Mammary epithelial cell (primary cell): ENCODE measurements at regions not wholly inside any gene's neighbourhood (a gene's known extent, or its start where the extent isn't known, plus 50 kb on each side); places are given as distances from the start of the nearest gene placed in this dataset.

Experiments
- CTCF ChIP-seq, 2 donors: IDR thresholded peaks in 1 of 2; conservative IDR thresholded peaks in 1 of 2; 2 replicates each; pipeline ENCODE4 v1.5.1; 2011 to 2012; ENCODE audit warnings: inconsistent platforms in 2 of 2, low read length in 2 of 2, mild to moderate bottlenecking in 2 of 2, control low read depth in 1 of 2, low read depth in 1 of 2; ENCODE audit not compliant: insufficient read depth in 1 of 2; ENCODE audit errors: extremely low read depth in 1 of 2
- EZH2 ChIP-seq: IDR thresholded peaks from 2 replicates; pipeline ENCODE4 v1.6.1; 2012; ENCODE audit warnings: low read length, inconsistent platforms, borderline replicate concordance

GRCh38 chr3:164741869-164742268 lies 336.4 kb downstream of the SI start:
- TF ChIP-seq CTCF (conservative IDR thresholded peaks at IDR 0.05 in 1 of 2, IDR thresholded peaks at IDR 0.05 in 1 of 2; ENCODE audit: extremely low read depth in 1 of 2, insufficient read depth in 1 of 2, low read depth in 1 of 2, low read length in 2 of 2) (no peak), EZH2 (no peak)
